GM13976 (cell line): ENCODE measurements at regions not wholly inside any gene's neighbourhood (a gene's known extent, or its start where the extent isn't known, plus 50 kb on each side); places are given as distances from the start of the nearest gene placed in this dataset.

Experiments used
- DNase-seq: peaks from one replicate; pipeline ENCODE4 v3.0.0; 2012; ENCODE audit warnings: low spot score
- in situ Hi-C: fragments of 300-500 bp; cut with MboI; formaldehyde crosslinking; loops from one replicate; pipeline ENCODE4 v1.12.0; 2022; ENCODE audit warnings: low sequenced_read_pairs, mixed read lengths, inconsistent platforms; ENCODE audit not compliant: unreplicated experiment
- TF ChIP-seq, protein P1 (sequence below): IDR thresholded peaks from 2 replicates; pipeline ENCODE4 v1.5.1; 2012; ENCODE audit warnings: borderline replicate concordance, mild to moderate bottlenecking; ENCODE audit not compliant: insufficient read depth; ENCODE audit errors: extremely low read depth, missing control alignments, control extremely low read depth

DNA sequence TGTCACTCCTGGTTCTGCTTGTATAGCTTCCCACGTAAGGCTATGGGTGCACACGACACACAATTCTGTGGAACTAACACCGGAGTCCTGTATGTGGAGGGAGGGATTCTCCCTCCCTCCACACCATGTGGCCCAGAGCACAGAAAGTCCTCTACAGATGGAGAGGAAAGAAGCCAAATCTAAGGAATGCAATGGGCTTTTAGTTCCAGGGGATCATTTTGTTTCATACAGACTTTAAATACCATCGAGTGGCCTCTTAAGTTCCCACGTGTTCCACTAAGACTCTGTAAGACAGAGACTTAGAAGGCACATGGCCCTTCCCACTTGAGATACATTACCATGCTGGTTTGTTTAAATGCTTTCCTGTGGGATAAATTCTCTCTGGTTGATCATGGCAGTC is 156.0 kb downstream of the TGFB2 start:
- in situ Hi-C loops: no loop called here
- no peak for DNase-seq
- TF ChIP-seq, protein P1, sequence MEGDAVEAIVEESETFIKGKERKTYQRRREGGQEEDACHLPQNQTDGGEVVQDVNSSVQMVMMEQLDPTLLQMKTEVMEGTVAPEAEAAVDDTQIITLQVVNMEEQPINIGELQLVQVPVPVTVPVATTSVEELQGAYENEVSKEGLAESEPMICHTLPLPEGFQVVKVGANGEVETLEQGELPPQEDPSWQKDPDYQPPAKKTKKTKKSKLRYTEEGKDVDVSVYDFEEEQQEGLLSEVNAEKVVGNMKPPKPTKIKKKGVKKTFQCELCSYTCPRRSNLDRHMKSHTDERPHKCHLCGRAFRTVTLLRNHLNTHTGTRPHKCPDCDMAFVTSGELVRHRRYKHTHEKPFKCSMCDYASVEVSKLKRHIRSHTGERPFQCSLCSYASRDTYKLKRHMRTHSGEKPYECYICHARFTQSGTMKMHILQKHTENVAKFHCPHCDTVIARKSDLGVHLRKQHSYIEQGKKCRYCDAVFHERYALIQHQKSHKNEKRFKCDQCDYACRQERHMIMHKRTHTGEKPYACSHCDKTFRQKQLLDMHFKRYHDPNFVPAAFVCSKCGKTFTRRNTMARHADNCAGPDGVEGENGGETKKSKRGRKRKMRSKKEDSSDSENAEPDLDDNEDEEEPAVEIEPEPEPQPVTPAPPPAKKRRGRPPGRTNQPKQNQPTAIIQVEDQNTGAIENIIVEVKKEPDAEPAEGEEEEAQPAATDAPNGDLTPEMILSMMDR: no peak

DNA sequence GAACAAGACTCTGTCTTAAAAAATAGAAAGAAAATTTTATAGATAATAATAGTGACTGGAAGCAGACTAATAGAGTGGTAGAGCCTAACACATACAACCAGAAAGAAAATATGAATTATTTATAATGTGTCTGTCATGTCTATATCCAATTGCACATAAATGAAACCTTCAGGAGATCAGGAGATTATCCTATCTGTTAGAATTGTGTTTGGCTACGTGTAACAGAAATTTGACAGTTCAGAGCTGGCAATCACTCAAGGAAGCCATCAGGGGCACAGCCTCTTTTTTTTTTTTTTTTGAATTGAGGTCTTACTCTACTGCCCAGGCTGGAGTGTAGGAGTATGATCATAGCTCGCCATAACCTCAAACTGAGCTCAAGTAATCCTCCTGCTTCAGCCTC is 157.2 kb downstream of the TGFB2 start:
- in situ Hi-C loops: no loop called here
- DNase-seq: no peak
- TF ChIP-seq, protein P1: no peak

DNA sequence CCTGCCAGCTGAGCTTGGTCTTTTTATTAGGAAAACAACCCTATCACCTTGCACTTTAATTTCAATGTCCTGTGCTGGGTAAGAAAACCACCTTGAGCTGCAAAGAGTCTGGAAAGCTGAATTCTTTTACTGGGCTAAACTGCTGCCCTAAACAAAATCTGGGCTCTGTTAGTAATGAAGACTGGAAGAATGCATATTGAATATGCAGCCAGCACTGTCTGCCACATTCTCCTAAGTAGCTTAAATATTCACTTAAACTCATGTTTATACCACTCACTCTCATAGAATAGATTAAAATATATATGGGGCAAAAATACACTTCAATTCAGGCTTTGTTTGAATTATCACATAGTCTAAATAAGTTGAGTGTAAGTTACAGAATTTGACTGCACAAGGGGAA is 158.0 kb downstream of the TGFB2 start:
- no peak for DNase-seq
- TF ChIP-seq, protein P1: no peak
- in situ Hi-C loops: no loop called here

DNA sequence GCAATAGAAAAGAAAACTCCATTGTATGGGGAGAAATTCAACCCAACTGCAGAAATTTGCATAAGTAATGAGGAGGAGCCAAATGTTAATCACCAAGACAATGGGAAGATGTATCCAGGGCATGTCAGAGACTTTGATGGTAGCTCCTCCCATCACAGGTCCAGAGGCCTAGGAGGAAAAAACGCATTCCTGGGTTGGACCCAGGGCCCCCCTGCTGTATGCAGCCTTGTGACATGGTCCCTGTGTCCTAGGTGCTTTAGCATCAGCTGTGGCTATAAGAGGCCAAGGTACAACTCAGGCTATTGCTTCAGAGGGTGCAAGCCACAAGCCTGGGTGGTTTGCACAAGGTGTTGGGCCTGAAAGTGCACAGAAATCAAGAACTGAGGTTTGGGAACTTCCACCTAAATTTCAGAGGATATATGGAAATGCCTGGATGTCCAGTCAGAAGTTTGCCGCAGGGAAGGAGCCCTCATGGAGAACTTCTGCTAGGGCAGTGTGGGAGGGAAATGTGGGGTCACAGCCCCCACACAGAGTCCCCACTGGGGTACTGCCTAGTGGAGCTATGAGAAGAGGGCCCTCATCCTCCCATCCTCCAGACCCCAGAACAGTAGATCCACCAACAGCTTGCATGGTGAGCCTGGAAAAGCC is 162.3 kb downstream of the TGFB2 start:
- no peak for DNase-seq
- in situ Hi-C loops: no loop called here
- TF ChIP-seq, protein P1: no peak

DNA sequence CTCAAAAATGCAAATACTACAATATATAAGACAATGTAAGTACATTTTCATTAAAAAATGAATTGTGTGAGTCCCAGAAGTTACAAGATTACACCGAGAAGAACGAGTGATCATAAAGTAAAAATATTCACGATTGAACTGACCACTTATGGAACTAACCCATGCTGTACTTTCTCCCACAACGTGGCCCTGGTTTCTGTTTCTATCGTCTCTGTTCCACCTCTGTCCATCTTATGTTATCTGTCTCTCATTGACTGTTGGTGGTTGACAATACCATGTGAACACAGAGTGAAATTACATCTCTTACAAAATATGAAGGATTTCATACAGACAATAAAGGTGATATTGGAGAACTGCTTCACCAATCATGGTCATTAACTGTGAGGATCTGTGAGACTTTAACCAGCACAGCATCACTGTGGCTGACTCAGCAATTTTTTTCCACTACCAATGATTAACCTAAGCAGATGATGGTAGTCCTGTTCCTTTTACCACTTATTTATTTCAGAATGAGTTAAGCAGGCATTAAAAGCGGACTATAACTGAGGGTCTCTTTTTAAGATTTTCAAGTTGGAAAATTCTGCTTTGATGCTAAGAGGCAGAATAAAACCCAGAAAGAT is 165.1 kb downstream of the TGFB2 start:
- TF ChIP-seq, protein P1: no peak
- DNase-seq: no peak
- in situ Hi-C loops: no loop called here

DNA sequence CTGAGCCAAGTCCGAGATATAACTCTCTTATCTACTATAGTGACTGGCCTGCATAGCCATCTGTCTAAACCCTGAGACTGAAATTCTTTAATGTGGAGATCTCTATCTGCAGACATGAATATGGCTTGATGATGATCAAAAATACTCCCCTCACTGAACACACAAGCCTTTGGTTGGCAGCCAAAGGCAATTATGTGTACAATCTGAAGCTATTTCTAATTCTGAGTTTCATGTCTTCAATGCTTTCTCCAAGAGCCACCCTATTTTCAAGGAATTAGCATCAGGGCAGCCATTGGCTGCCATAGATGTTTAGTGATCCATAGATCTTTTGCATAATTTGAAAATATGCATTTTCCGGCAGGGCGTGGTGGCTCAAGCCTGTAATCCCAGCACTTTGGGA is 168.2 kb downstream of the TGFB2 start:
- in situ Hi-C loops: no loop called here
- TF ChIP-seq, protein P1: no peak
- no peak for DNase-seq
